A673 (cell line): ENCODE measurements at regions not wholly inside any gene's neighbourhood (a gene's known extent, or its start where the extent isn't known, plus 50 kb on each side); places are given as distances from the start of the nearest gene placed in this dataset.

Source experiments
- BruUV-seq: library from RNA; stranded (reverse); fragments of 400-500 nt; replicated peaks from 2 replicates; lab custom pipeline; 2021; lab: Mats Ljungman, UMichigan
- CTCF ChIA-PET: fragments of 300-600 bp; sonication (Branson Sonifier 250); formaldehyde crosslinking; loops from one replicate; lab custom pipeline; 2022; ENCODE audit warnings: antibody characterized with exemption; lab: Charles Lee
- POLR2A ChIA-PET: fragments of 300-600 bp; sonication (Branson Sonifier 250); formaldehyde crosslinking; loops from one replicate; lab custom pipeline; 2022; ENCODE audit warnings: antibody characterized with exemption; ENCODE audit not compliant: low non-redundant PET; lab: Charles Lee
- DNase-seq: peaks from one replicate; pipeline ENCODE4 v3.0.0-alpha.2; 2015; ENCODE audit warnings: low spot score
- H3K27ac ChIP-seq: fragments of 200-600 bp; sonication (generic); 2 replicates; pipeline ENCODE4 v1.5.1; 2016; ENCODE audit warnings: mixed run types, low read depth, mild to moderate bottlenecking, mixed read lengths, antibody characterized with exemption, low read length; ENCODE audit not compliant: poor library complexity, severe bottlenecking
- H3K27me3 ChIP-seq: fragments of 200-600 bp; sonication (generic); replicated peaks from 2 replicates; pipeline ENCODE4 v1.6.1; 2017; ENCODE audit warnings: mixed run types, low read depth, mild to moderate bottlenecking, mixed read lengths, antibody characterized with exemption, low read length; ENCODE audit not compliant: insufficient read depth, poor library complexity
- H3K36me3 ChIP-seq: fragments of 200-600 bp; sonication (generic); 2 replicates; pipeline ENCODE4 v1.6.1; 2016; ENCODE audit warnings: mixed run types, mild to moderate bottlenecking, mixed read lengths, antibody characterized with exemption, low read length; ENCODE audit not compliant: insufficient read depth, poor library complexity, severe bottlenecking
- H3K4me1 ChIP-seq: fragments of 200-600 bp; sonication (generic); 2 replicates; pipeline ENCODE4 v1.6.1; 2017; ENCODE audit warnings: mixed run types, mild to moderate bottlenecking, mixed read lengths, antibody characterized with exemption, low read length; ENCODE audit not compliant: insufficient read depth, poor library complexity, severe bottlenecking
- H3K4me3 ChIP-seq: fragments of 200-600 bp; sonication (generic); 2 replicates; pipeline ENCODE4 v1.5.1; 2016; ENCODE audit warnings: low read depth, mixed run types, mild to moderate bottlenecking, mixed read lengths, low read length; ENCODE audit not compliant: poor library complexity, severe bottlenecking
- H3K9me3 ChIP-seq: fragments of 200-600 bp; sonication (generic); 2 replicates; pipeline ENCODE4 v1.6.1; 2016; ENCODE audit warnings: mixed run types, low read depth, mild to moderate bottlenecking, mixed read lengths, antibody characterized with exemption, low read length; ENCODE audit not compliant: poor library complexity, severe bottlenecking
- EZH2 ChIP-seq: fragments of 200-600 bp; sonication (generic); IDR thresholded peaks from 2 replicates; pipeline ENCODE4 v1.6.1; 2017; ENCODE audit warnings: borderline replicate concordance, low read depth, mild to moderate bottlenecking, mixed read lengths, antibody characterized with exemption, low read length; ENCODE audit not compliant: poor library complexity, severe bottlenecking
- intact Hi-C: fragments of 100-400 bp; cut with micrococcal nuclease; formaldehyde crosslinking; loops from one replicate; pipeline ENCODE4 v1.10.0; 2022; ENCODE audit not compliant: unreplicated experiment
- TF ChIP-seq, protein P1 (sequence below): fragments of 300-800, 200-600 bp; sonication (generic); conservative IDR thresholded peaks from 2 replicates; pipeline ENCODE4 v1.5.1; 2017; ENCODE audit warnings: low read depth, mild to moderate bottlenecking, antibody characterized with exemption, low read length, moderate library complexity, mixed read lengths

- Histone ChIP-seq H3K9me3 (peaks cover 7% of the 10 kb centered on the region), H3K4me3 (no peak overlapping the region), H3K27ac (no peak overlapping the region), H3K27me3 (no peaks in the 10 kb centered on the region), H3K36me3 (no peaks in the 10 kb centered on the region), H3K4me1 (no peaks in the 10 kb centered on the region)
- ChIA-PET CTCF (no interaction called here), POLR2A (no interaction called here)
- TF ChIP-seq, protein P1, sequence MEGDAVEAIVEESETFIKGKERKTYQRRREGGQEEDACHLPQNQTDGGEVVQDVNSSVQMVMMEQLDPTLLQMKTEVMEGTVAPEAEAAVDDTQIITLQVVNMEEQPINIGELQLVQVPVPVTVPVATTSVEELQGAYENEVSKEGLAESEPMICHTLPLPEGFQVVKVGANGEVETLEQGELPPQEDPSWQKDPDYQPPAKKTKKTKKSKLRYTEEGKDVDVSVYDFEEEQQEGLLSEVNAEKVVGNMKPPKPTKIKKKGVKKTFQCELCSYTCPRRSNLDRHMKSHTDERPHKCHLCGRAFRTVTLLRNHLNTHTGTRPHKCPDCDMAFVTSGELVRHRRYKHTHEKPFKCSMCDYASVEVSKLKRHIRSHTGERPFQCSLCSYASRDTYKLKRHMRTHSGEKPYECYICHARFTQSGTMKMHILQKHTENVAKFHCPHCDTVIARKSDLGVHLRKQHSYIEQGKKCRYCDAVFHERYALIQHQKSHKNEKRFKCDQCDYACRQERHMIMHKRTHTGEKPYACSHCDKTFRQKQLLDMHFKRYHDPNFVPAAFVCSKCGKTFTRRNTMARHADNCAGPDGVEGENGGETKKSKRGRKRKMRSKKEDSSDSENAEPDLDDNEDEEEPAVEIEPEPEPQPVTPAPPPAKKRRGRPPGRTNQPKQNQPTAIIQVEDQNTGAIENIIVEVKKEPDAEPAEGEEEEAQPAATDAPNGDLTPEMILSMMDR = no peak
- TF ChIP-seq EZH2 = no peak
- no peak for DNase-seq
- intact Hi-C loops = no loop called here
- no TSS peak for BruUV-seq
These were observed 1080.1 kb upstream of the RBFOX1 start for GRCh38 chr16:6252541-6252940.

GRCh38 chr16:6250511-6250910 is 1082.1 kb upstream of the RBFOX1 start:
- POLR2A ChIA-PET = no interaction called here

GRCh38 chr16:6249863-6250262 is 1082.8 kb upstream of the RBFOX1 start:
- Histone ChIP-seq H3K27me3 (no peaks in the 10 kb centered on the region), H3K4me3 (no peak overlapping the region), H3K9me3 (peaks cover under 1% of the 10 kb centered on the region), H3K4me1 (no peaks in the 10 kb centered on the region), H3K27ac (no peak overlapping the region), H3K36me3 (no peaks in the 10 kb centered on the region)
- intact Hi-C loops = no loop called here
- CTCF ChIA-PET = no interaction called here
- no peak for TF ChIP-seq EZH2
- TF ChIP-seq, protein P1 = no peak
- POLR2A ChIA-PET = no interaction called here
- no TSS peak for BruUV-seq
- no peak for DNase-seq

More at GRCh38 chr16:6250511-6250910, 1082.1 kb upstream of the RBFOX1 start:
- no peak for DNase-seq
- no peak overlapping the region for H3K27ac ChIP-seq
- TF ChIP-seq, protein P1 = no peak
- no peak for TF ChIP-seq EZH2
- no peaks in the 10 kb centered on the region for H3K4me1 ChIP-seq
- H3K27me3 ChIP-seq = no peaks in the 10 kb centered on the region
- H3K36me3 ChIP-seq = no peaks in the 10 kb centered on the region
- H3K9me3 ChIP-seq = peaks cover 7% of the 10 kb centered on the region
- CTCF ChIA-PET = no interaction called here
- no peak overlapping the region for H3K4me3 ChIP-seq
- intact Hi-C loops = no loop called here
- no TSS peak for BruUV-seq
